VCaP (cell line): ENCODE measurements at regions not wholly inside any gene's neighbourhood (a gene's known extent, or its start where the extent isn't known, plus 50 kb on each side); places are given as distances from the start of the nearest gene placed in this dataset.

Experiments used
- H3K27ac ChIP-seq: fragments of 450-650 bp; 2 replicates; pipeline ENCODE4 v1.5.1; 2017
- TF ChIP-seq, protein P1 (sequence below): fragments of 450-650 bp; conservative IDR thresholded peaks from 2 replicates; pipeline ENCODE4 v1.5.1; 2017; ENCODE audit warnings: mild to moderate bottlenecking, moderate library complexity

DNA sequence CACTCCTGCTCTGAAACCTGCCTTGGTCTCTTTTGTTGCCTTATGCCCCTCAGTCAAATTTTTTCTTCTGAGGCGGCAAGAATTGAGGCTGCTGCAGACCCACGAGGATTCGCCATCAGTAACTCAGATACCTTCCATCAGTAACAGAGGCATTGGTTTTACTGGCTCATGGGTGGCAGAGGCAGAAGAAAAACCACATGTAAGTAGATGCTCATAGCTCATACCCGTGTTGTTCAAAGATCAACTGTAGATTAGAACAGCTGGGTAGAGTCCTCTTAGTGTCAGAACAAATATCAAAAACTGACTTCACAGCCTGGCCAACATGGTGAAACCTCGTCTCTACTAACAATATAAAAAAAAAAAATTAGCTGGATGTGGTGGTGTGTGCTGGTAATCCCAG lies 598.0 kb upstream of the SOX11 start:
- no peak overlapping the region for H3K27ac ChIP-seq
- TF ChIP-seq, protein P1, sequence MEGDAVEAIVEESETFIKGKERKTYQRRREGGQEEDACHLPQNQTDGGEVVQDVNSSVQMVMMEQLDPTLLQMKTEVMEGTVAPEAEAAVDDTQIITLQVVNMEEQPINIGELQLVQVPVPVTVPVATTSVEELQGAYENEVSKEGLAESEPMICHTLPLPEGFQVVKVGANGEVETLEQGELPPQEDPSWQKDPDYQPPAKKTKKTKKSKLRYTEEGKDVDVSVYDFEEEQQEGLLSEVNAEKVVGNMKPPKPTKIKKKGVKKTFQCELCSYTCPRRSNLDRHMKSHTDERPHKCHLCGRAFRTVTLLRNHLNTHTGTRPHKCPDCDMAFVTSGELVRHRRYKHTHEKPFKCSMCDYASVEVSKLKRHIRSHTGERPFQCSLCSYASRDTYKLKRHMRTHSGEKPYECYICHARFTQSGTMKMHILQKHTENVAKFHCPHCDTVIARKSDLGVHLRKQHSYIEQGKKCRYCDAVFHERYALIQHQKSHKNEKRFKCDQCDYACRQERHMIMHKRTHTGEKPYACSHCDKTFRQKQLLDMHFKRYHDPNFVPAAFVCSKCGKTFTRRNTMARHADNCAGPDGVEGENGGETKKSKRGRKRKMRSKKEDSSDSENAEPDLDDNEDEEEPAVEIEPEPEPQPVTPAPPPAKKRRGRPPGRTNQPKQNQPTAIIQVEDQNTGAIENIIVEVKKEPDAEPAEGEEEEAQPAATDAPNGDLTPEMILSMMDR = no peak

DNA sequence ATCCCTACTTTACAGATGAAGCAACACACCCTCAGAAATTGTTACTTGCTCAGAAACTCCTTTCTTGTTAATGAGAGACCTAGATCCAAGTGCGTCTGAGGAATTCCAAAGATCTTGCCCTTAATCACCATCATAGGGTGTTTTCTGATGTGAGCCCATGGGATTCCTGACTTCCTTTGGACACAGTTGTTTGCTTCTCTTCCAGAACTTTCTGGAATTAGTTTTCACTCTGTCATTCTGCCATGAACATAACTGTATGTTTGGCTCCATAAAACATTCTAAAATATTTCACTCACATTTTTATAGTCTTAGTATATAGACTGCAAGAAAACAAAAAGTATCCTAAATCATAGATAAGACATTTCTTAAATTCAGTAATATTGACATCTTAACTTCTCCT lies 593.9 kb upstream of the SOX11 start:
- no peak overlapping the region for H3K27ac ChIP-seq
- TF ChIP-seq, protein P1 = no peak

DNA sequence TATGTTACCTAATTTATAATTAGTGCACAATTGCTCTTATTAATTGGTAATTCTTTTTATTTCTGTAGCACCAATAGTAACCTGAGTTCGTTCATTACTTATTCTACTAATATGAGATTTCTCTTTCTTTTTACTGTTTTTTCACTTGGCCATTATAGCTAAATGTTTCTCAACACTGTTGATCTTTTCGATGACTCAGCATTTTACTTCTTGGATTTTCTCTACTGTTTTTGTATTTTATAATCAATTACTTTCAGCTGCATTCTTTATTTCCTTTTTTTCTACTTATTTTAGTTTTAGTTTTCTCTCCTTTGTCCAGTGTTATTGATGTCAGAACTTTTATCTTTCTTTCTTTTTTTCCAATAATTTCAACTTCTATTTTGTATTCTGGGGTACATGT lies 589.4 kb upstream of the SOX11 start:
- no peak overlapping the region for H3K27ac ChIP-seq
- TF ChIP-seq, protein P1 = no peak

DNA sequence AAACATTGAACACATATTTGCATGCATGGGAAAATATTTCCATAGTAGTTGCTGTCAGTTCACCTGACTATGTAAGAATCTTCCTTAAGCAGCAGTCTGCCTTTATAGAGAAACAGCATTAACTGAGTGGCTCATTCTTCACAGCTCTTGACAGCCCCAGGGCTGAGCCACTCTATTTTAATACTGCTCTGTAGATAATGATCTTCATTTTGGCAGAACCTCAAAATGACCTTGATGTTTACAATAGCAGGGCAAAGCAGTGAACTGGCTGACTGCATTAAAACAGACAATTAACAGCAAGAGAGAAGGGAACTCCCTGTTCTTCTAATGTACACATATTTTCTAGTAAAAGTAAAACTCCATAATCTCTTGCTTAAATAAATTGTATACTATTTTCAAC lies 580.6 kb upstream of the SOX11 start:
- TF ChIP-seq, protein P1 = no peak
- H3K27ac ChIP-seq = peak overlapping the region; percentile 76

DNA sequence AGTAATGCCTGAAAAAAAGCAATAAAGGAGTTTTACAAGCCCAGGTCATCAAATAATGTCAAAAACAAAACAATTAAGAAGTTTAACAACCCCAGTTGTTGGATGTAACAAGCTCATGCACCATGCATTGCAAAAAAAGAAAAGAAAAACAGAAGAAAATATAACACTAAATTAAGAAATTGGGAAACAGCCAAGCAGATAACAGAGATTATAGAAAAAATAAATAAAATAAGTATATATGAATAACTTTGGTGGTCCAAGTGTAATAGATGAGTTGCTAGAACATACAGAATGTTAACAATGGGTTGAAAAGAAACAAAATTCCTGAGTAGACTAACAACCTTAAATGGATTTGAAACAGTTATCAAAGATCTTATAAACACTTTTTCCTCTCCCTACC lies 573.1 kb upstream of the SOX11 start:
- H3K27ac ChIP-seq = no peak overlapping the region
- TF ChIP-seq, protein P1 = no peak

DNA sequence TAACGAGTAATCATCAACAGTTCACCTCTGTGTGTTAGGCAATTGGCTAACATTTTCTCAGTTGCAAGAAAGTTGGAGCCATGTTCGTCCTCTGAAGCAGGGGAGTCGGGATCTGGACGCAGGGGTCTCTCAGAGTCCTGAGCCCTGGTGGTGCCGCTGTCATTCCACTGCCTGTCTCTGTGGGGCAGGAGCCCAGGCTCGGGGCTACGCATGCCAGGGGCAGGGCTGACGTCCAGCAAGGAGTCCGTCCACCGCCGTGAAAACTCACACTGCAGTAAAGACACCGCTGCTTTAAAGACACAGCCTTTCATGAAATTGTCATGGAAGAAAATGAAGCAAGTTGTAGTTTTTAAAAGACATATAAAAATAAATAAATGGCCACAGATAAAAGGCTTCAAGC lies 571.1 kb upstream of the SOX11 start:
- TF ChIP-seq, protein P1 = no peak
- H3K27ac ChIP-seq = no peak overlapping the region; the same call in 1 of the 2 replicates

DNA sequence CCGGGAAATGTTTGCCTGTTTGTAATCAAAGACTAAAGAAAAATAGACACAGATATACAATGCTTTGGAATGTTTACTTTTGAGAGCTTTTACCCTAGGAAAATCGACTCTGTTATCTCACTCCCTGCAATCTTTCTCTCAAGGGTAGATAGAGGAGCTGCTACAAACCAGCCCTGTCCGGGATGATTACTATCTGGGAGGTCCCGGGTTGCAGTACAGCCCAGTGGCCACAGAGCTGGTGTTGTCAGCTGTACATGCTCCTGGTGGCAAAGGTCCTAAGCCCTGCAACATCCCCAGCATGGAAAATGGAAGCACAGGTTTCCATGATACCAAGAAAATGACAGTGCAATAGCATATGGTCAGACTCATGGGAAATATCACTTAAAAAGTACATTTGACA lies 570.5 kb upstream of the SOX11 start:
- TF ChIP-seq, protein P1 = peak; percentile 63
- H3K27ac ChIP-seq = no peak overlapping the region; the same call in none of the 2 replicates
